ENCODE measurements at regions not wholly inside any gene's neighbourhood (a gene's known extent, or its start where the extent isn't known, plus 50 kb on each side); places are given as distances from the start of the nearest gene placed in this dataset.
"Not testable (repeated sequence)": the region's sequence is repeated elsewhere in the genome, so short reads cannot be mapped to it uniquely, and the experiment has no call there.

- no peak for DNase-seq (ENCODE audit: low spot score)
- intact Hi-C loops (cut with DNase I): no loop called here
Observed at GRCh38 chr11:87712802-87713202, 462.4 kb downstream of the RAB38 start.

- DNase-seq (ENCODE audit: low spot score): no peak
- intact Hi-C loops (cut with DNase I): no loop called here
Observed at GRCh38 chr11:87712391-87712790, 462.9 kb downstream of the RAB38 start.

- DNase-seq (ENCODE audit: low spot score); intact Hi-C loops (cut with DNase I): not testable (repeated sequence)
Observed at GRCh38 chr11:87703589-87703988, 471.7 kb downstream of the RAB38 start.

GRCh38 chr11:87675993-87676392 lies 499.2 kb downstream of the RAB38 start:
- intact Hi-C loops (cut with DNase I): no loop called here

GRCh38 chr11:87666730-87667129 lies 508.5 kb downstream of the RAB38 start:
- DNase-seq (ENCODE audit: low spot score): no peak
- intact Hi-C loops (cut with DNase I): no loop called here

More at GRCh38 chr11:87675993-87676392, 499.2 kb downstream of the RAB38 start:
- DNase-seq (ENCODE audit: low spot score): no peak

GRCh38 chr11:87662287-87662686 lies 513.0 kb downstream of the RAB38 start:
- DNase-seq (ENCODE audit: low spot score): no peak
- intact Hi-C loops (cut with DNase I): no loop called here

GRCh38 chr11:87660926-87661660 lies 514.1 kb downstream of the RAB38 start:
- no peak for DNase-seq (ENCODE audit: low spot score)
- intact Hi-C loops (cut with DNase I): no loop called here

GRCh38 chr11:87659807-87660206 lies 515.4 kb downstream of the RAB38 start:
- no peak for DNase-seq (ENCODE audit: low spot score)
- intact Hi-C loops (cut with DNase I): no loop called here

GRCh38 chr11:87645626-87646025 lies 529.6 kb downstream of the RAB38 start:
- no peak for DNase-seq (ENCODE audit: low spot score)

GRCh38 chr11:87639753-87640364 lies 535.4 kb downstream of the RAB38 start:
- DNase-seq (ENCODE audit: low spot score): no peak
- intact Hi-C loops (cut with DNase I): no loop called here

More at GRCh38 chr11:87645626-87646025, 529.6 kb downstream of the RAB38 start:
- intact Hi-C loops (cut with DNase I): loop anchor here in 1 of 2 donors (5.0 kb wide), 1 partner anchor 432 kb away; no protein-coding TSS in a partner anchor

GRCh38 chr11:87635001-87635400 lies 540.2 kb downstream of the RAB38 start:
- DNase-seq (ENCODE audit: low spot score): no peak
- intact Hi-C loops (cut with DNase I): no loop called here

GRCh38 chr11:87634331-87634730 lies 540.9 kb downstream of the RAB38 start:
- intact Hi-C loops (cut with DNase I): no loop called here
- DNase-seq (ENCODE audit: low spot score): no peak

GRCh38 chr11:87628957-87629356 lies 546.3 kb downstream of the RAB38 start:
- intact Hi-C loops (cut with DNase I): no loop called here
- DNase-seq (ENCODE audit: low spot score): no peak

- intact Hi-C loops (cut with DNase I): no loop called here
- DNase-seq (ENCODE audit: low spot score): no peak
Observed at GRCh38 chr11:87628026-87628580, 547.1 kb downstream of the RAB38 start.

- DNase-seq (ENCODE audit: low spot score); intact Hi-C loops (cut with DNase I): not testable (repeated sequence)
Observed at GRCh38 chr11:87623531-87624365, 551.5 kb downstream of the RAB38 start.

- intact Hi-C loops (cut with DNase I): no loop called here
- no peak for DNase-seq (ENCODE audit: low spot score)
Observed at GRCh38 chr11:87616511-87616910, 558.7 kb downstream of the RAB38 start.

GRCh38 chr11:87604350-87604749 lies 566.6 kb downstream of the TMEM135 start:
- no peak for DNase-seq (ENCODE audit: low spot score)
- intact Hi-C loops (cut with DNase I): no loop called here

- intact Hi-C loops (cut with DNase I): no loop called here
- no peak for DNase-seq (ENCODE audit: low spot score)
Observed at GRCh38 chr11:87603887-87604286, 566.2 kb downstream of the TMEM135 start.

- intact Hi-C loops (cut with DNase I): no loop called here
- no peak for DNase-seq (ENCODE audit: low spot score)
Observed at GRCh38 chr11:87602776-87603175, 565.0 kb downstream of the TMEM135 start.

- intact Hi-C loops (cut with DNase I): no loop called here
Observed at GRCh38 chr11:87600938-87601337, 563.2 kb downstream of the TMEM135 start.

More at GRCh38 chr11:87600938-87601337, 563.2 kb downstream of the TMEM135 start:
- no peak for DNase-seq (ENCODE audit: low spot score)
